ENCODE measurements at regions not wholly inside any gene's neighbourhood (a gene's known extent, or its start where the extent isn't known, plus 50 kb on each side); places are given as distances from the start of the nearest gene placed in this dataset.
A peak's percentile ranks its signal among the peaks of the same experiment; 100 is the strongest.
"Not testable (repeated sequence)": the region's sequence is repeated elsewhere in the genome, so short reads cannot be mapped to it uniquely, and the experiment has no call there.

DNA sequence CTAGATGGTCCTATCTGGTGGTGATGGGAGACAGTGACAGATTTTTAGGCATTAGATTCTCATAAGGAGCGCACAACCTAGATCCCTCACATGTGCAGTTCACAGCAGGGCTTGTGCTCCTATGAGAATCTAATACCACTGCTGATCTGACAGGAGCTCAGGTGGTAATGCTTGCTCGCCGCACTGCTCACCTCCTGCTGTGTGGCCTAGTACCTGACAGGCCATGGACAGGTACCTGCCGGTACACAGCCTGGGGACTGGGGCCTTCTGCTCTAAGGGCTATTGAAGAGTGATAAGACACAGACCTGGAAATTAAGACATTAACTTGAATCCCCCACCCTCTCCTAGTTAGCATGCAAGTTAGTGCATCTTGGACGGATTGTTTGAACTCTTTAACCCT lies 64.4 kb downstream of the KLRB1 start:
- not testable (repeated sequence) for H3K9me3 ChIP-seq, H3K27me3 ChIP-seq, H3K36me3 ChIP-seq, H3K4me3 ChIP-seq, DNase-seq

GRCh38 chr12:9542827-9543226 lies 64.9 kb downstream of the KLRB1 start:
- not testable (repeated sequence) for H3K9me3 ChIP-seq, H3K36me3 ChIP-seq

GRCh38 chr12:9515925-9516324 lies 91.8 kb downstream of the KLRB1 start:
- not testable (repeated sequence) for H3K9me3 ChIP-seq, H3K36me3 ChIP-seq, DNase-seq, H3K27me3 ChIP-seq, H3K4me3 ChIP-seq

More at GRCh38 chr12:9542827-9543226, 64.9 kb downstream of the KLRB1 start:
- H3K27me3 ChIP-seq, DNase-seq, H3K4me3 ChIP-seq: not testable (repeated sequence)

- not testable (repeated sequence) for H3K27me3 ChIP-seq, DNase-seq
Observed at GRCh38 chr12:9512695-9513094, 95.0 kb downstream of the KLRB1 start.

GRCh38 chr12:9510392-9511011 lies 97.2 kb downstream of the KLRB1 start:
- H3K27me3 ChIP-seq, H3K9me3 ChIP-seq, DNase-seq, H3K4me3 ChIP-seq, H3K36me3 ChIP-seq: not testable (repeated sequence)

More at GRCh38 chr12:9512695-9513094, 95.0 kb downstream of the KLRB1 start:
- H3K4me3 ChIP-seq, H3K36me3 ChIP-seq, H3K9me3 ChIP-seq: not testable (repeated sequence)

- no peaks in the 10 kb centered on the region for H3K9me3 ChIP-seq
- DNase-seq = peak; percentile 50
- H3K27me3 ChIP-seq = no peaks in the 10 kb centered on the region
- H3K4me3 ChIP-seq = no peak overlapping the region
- no peaks in the 10 kb centered on the region for H3K36me3 ChIP-seq
Observed at GRCh38 chr12:9509464-9510161, 98.1 kb downstream of the KLRB1 start.

- H3K4me3 ChIP-seq = no peak overlapping the region
- no peaks in the 10 kb centered on the region for H3K36me3 ChIP-seq
- no peak for DNase-seq
- no peaks in the 10 kb centered on the region for H3K27me3 ChIP-seq
- no peaks in the 10 kb centered on the region for H3K9me3 ChIP-seq
Observed at GRCh38 chr12:9506746-9507145, 101.0 kb downstream of the KLRB1 start.

GRCh38 chr12:9503384-9503783 lies 104.3 kb downstream of the KLRB1 start:
- not testable (repeated sequence) for H3K36me3 ChIP-seq, H3K9me3 ChIP-seq, H3K4me3 ChIP-seq, H3K27me3 ChIP-seq, DNase-seq

- not testable (repeated sequence) for DNase-seq, H3K9me3 ChIP-seq, H3K27me3 ChIP-seq, H3K4me3 ChIP-seq, H3K36me3 ChIP-seq
Observed at GRCh38 chr12:9502845-9503244, 104.9 kb downstream of the KLRB1 start.

DNA sequence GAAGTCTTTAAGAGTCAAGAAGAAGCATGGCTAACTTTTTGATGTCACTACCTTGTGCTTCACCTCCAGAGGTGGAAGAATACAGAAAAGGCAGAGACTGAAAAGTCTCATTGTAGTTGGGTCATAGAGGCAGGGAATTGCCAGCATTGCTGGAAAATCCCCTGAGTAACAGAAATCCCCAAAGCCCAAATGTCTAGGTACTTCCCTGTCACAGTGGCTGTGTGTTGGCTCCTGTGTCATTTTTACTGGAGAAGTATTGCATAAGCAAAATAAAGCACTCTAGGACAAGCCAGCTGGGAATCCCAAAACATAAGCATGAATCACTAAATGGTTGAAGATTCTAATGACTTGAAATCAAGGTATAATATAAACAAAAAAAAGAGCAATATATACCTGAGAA lies 114.4 kb downstream of the KLRB1 start:
- not testable (repeated sequence) for H3K9me3 ChIP-seq

GRCh38 chr12:9481289-9481688 lies 126.4 kb downstream of the KLRB1 start:
- not testable (repeated sequence) for H3K4me3 ChIP-seq, DNase-seq, H3K27me3 ChIP-seq, H3K36me3 ChIP-seq, H3K9me3 ChIP-seq

More for the DNA sequence above, 114.4 kb downstream of the KLRB1 start:
- H3K36me3 ChIP-seq, H3K4me3 ChIP-seq, H3K27me3 ChIP-seq, DNase-seq: not testable (repeated sequence)

- H3K36me3 ChIP-seq, DNase-seq, H3K27me3 ChIP-seq, H3K4me3 ChIP-seq, H3K9me3 ChIP-seq: not testable (repeated sequence)
Observed at GRCh38 chr12:9474197-9474596, 133.5 kb downstream of the KLRB1 start.

DNA sequence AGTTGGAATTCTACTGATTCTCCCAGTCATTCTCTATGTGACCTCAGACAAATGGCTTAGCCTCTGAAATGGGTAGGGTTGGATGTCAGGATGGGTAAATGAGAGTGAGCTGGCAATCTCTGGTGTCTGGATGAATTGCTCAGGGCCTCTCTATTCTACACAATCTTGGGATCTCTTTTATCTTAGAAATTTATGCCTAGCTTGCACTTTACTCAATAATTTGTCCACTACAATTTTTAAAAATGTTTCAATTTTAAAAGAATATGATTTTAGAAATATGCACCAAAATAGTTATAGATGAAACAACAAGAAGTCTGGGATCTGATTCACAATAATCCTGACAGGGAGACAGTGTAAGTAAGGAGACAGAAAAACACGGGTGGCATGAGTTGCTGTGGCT lies 134.1 kb downstream of the KLRB1 start:
- not testable (repeated sequence) for DNase-seq, H3K36me3 ChIP-seq, H3K4me3 ChIP-seq, H3K27me3 ChIP-seq, H3K9me3 ChIP-seq

GRCh38 chr12:9471501-9471900 lies 136.2 kb downstream of the KLRB1 start:
- H3K27me3 ChIP-seq, H3K36me3 ChIP-seq: not testable (repeated sequence)

GRCh38 chr12:9470367-9470766 lies 137.3 kb downstream of the KLRB1 start:
- H3K36me3 ChIP-seq, H3K27me3 ChIP-seq, DNase-seq, H3K9me3 ChIP-seq, H3K4me3 ChIP-seq: not testable (repeated sequence)

More at GRCh38 chr12:9471501-9471900, 136.2 kb downstream of the KLRB1 start:
- H3K4me3 ChIP-seq, H3K9me3 ChIP-seq, DNase-seq: not testable (repeated sequence)

- not testable (repeated sequence) for H3K36me3 ChIP-seq, DNase-seq, H3K4me3 ChIP-seq, H3K27me3 ChIP-seq, H3K9me3 ChIP-seq
Observed at GRCh38 chr12:9469956-9470355, 137.8 kb downstream of the KLRB1 start.

GRCh38 chr12:9469463-9469862 lies 138.3 kb downstream of the KLRB1 start:
- not testable (repeated sequence) for H3K36me3 ChIP-seq, H3K9me3 ChIP-seq, H3K27me3 ChIP-seq, H3K4me3 ChIP-seq, DNase-seq

DNA sequence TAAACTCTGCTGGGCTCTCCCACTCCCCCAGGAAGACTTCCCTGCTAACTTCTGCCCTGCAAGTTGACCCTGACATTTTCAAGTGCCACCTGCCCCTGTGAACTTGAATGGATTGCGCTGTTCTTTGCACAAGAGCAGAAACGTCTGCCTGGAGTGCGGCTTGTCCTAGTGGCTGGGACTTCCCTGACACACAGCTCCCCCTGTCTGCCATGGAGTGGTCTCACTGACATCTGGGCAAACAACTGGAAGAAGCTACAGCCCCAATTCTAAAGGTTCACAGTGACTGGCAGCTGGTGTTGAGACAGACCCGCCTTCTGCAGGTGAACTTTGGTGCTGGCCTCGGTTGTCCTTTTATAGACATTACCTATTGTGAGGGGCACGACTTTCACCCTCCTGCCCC lies 138.7 kb downstream of the KLRB1 start:
- H3K36me3 ChIP-seq, H3K9me3 ChIP-seq, H3K27me3 ChIP-seq, H3K4me3 ChIP-seq: not testable (repeated sequence)
- DNase-seq = peak; percentile 5

Data from MG63 (cell line).